SU-DHL-6 (cell line): ENCODE measurements at regions not wholly inside any gene's neighbourhood (a gene's known extent, or its start where the extent isn't known, plus 50 kb on each side); places are given as distances from the start of the nearest gene placed in this dataset.

Experiments
- H2AFZ ChIP-seq: fragments of 200-600 bp; sonication (generic); 2 replicates; pipeline ENCODE4 v1.6.1; 2014; ENCODE audit warnings: low read depth, mild to moderate bottlenecking, moderate library complexity, mixed read lengths, antibody characterized with exemption, low read length; ENCODE audit not compliant: severe bottlenecking
- H3F3A ChIP-seq: fragments of 200-600 bp; shearing (Covaris generic); 2 replicates; pipeline ENCODE4 v1.6.0; 2016; ENCODE audit warnings: antibody characterized with exemption, mild to moderate bottlenecking; ENCODE audit not compliant: insufficient read depth
- H3K27ac ChIP-seq: fragments of 200-600 bp; sonication (generic); 2 replicates; pipeline ENCODE4 v1.5.1; 2016; ENCODE audit warnings: low read depth, mild to moderate bottlenecking, low read length, moderate library complexity, mixed read lengths
- H3K27me3 ChIP-seq: fragments of 200-600 bp; sonication (generic), shearing (Covaris generic); 2 replicates; pipeline ENCODE4 v1.6.0; 2014; ENCODE audit warnings: mild to moderate bottlenecking, low read length
- H3K36me3 ChIP-seq: fragments of 200-600 bp; sonication (generic); 2 replicates; pipeline ENCODE4 v1.6.1; 2014; ENCODE audit warnings: mild to moderate bottlenecking, low read length, mixed read lengths
- H3K4me2 ChIP-seq: fragments of 300-600, 200-600 bp; shearing (Covaris generic), sonication (generic); 2 replicates; pipeline ENCODE4 v1.6.0; 2014; ENCODE audit warnings: low read length, low read depth, mild to moderate bottlenecking; ENCODE audit not compliant: poor library complexity, severe bottlenecking
- H3K4me3 ChIP-seq: fragments of 200-600 bp; sonication (generic); 2 replicates; pipeline ENCODE4 v1.5.1; 2014; ENCODE audit warnings: antibody characterized with exemption, low read length, mild to moderate bottlenecking, mixed read lengths; ENCODE audit not compliant: insufficient read depth, poor library complexity, severe bottlenecking
- H3K79me2 ChIP-seq: fragments of 200-600 bp; sonication (generic); 2 replicates; pipeline ENCODE4 v1.6.1; 2014; ENCODE audit warnings: mild to moderate bottlenecking, low read length, moderate library complexity; ENCODE audit not compliant: insufficient read depth
- H3K9ac ChIP-seq: fragments of 200-600 bp; sonication (generic); 2 replicates; pipeline ENCODE4 v1.7.0; 2014; ENCODE audit warnings: mild to moderate bottlenecking, low read length
- H3K9me2 ChIP-seq: fragments of 200-600 bp; sonication (generic); replicated peaks from 2 replicates; pipeline ENCODE4 v1.6.1; 2014; ENCODE audit warnings: low read length; ENCODE audit not compliant: insufficient read depth
- H3K9me3 ChIP-seq: fragments of 200-600 bp; sonication (generic); 2 replicates; pipeline ENCODE4 v1.6.1; 2014; ENCODE audit warnings: low read length, mixed read lengths; ENCODE audit not compliant: insufficient read depth
- H4K20me1 ChIP-seq: fragments of 200-600 bp; sonication (generic); 2 replicates; pipeline ENCODE4 v1.6.1; 2014; ENCODE audit warnings: low read depth, mild to moderate bottlenecking, antibody characterized with exemption, low read length, moderate library complexity, mixed read lengths
- CTCF ChIP-seq: fragments of 200-600 bp; sonication (generic); IDR thresholded peaks from one replicate; pipeline ENCODE4 v1.5.1; 2017; ENCODE audit warnings: antibody characterized with exemption, mild to moderate bottlenecking, low read length, moderate library complexity; ENCODE audit not compliant: insufficient read depth, poor library complexity, severe bottlenecking
- EZH2phosphoT487 ChIP-seq: fragments of 200-600 bp; sonication (generic), shearing (Covaris generic); conservative IDR thresholded peaks from 2 replicates; pipeline ENCODE4 v1.6.1; 2018; ENCODE audit warnings: mild to moderate bottlenecking, antibody characterized with exemption, low read length, moderate library complexity, mixed read lengths

DNA sequence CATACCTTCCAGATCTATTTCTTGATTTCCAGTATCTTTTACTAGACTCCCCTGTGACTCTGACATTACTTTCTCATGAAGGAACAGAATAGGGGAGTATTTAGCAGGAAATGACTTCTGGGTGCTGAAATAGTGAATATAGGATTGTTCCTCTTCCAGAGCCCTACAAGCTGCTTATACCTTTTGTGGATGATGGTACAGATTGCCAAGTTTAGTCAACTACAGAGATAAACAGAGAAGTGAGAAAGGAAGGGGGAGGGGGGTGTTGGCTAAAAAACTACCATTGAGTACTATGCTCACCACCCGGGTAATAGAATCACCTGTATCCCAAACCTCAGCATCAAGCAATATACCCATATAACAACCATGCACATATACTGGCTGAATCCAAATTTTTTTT is 298.3 kb upstream of the GPR149 start:
- H3F3A ChIP-seq = no peaks in the 10 kb centered on the region
- H3K36me3 ChIP-seq = no peaks in the 10 kb centered on the region
- no peaks in the 10 kb centered on the region for H4K20me1 ChIP-seq
- no peaks in the 10 kb centered on the region for H3K27me3 ChIP-seq
- H3K79me2 ChIP-seq = no peaks in the 10 kb centered on the region
- no peaks in the 10 kb centered on the region for H3K9me3 ChIP-seq
- H3K4me3 ChIP-seq = no peak overlapping the region
- H3K9ac ChIP-seq = no peak overlapping the region
- no peak overlapping the region for H3K27ac ChIP-seq
- TF ChIP-seq EZH2phosphoT487 (no peak), CTCF (no peak)
- no peak overlapping the region for H2AFZ ChIP-seq
- H3K9me2 ChIP-seq = no peaks in the 10 kb centered on the region
- H3K4me2 ChIP-seq = no peak overlapping the region

DNA sequence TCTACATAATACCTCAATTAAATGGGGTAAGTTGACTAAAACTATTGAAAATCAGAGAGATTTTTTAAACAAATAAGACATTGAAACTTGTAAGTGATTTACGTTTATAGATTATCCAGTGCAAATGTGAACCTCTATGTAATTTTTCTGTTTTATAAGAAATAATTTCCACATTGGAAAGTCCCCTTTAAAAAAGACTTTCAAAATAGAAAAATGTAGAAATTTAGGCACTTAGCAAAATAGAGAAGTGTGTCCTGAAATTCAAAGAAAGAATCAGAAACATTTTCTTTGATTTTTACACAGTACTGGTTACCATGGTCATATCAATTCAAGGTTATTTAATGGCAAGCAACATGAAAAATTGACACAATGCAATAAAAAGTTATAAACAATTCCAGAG is 290.9 kb upstream of the GPR149 start:
- no peaks in the 10 kb centered on the region for H3K36me3 ChIP-seq
- H2AFZ ChIP-seq = no peak overlapping the region
- no peak overlapping the region for H3K27ac ChIP-seq
- H4K20me1 ChIP-seq = no peaks in the 10 kb centered on the region
- H3K79me2 ChIP-seq = no peaks in the 10 kb centered on the region
- TF ChIP-seq EZH2phosphoT487 = no peak
- no peak for TF ChIP-seq CTCF
- H3K9me3 ChIP-seq = no peaks in the 10 kb centered on the region
- no peaks in the 10 kb centered on the region for H3K9me2 ChIP-seq
- H3K4me2 ChIP-seq = no peak overlapping the region
- H3K27me3 ChIP-seq = no peaks in the 10 kb centered on the region
- no peak overlapping the region for H3K9ac ChIP-seq
- no peaks in the 10 kb centered on the region for H3F3A ChIP-seq
- H3K4me3 ChIP-seq = no peak overlapping the region

GRCh38 chr3:154718053-154718452 is 288.1 kb upstream of the GPR149 start:
- Histone ChIP-seq H3F3A (no peaks in the 10 kb centered on the region), H4K20me1 (no peaks in the 10 kb centered on the region), H3K9me2 (no peaks in the 10 kb centered on the region), H3K4me3 (no peak overlapping the region), H3K27ac (no peak overlapping the region), H3K27me3 (no peaks in the 10 kb centered on the region), H3K79me2 (no peaks in the 10 kb centered on the region), H3K9me3 (no peaks in the 10 kb centered on the region), H2AFZ (no peak overlapping the region), H3K4me2 (no peak overlapping the region), H3K9ac (no peak overlapping the region), H3K36me3 (no peaks in the 10 kb centered on the region)
- TF ChIP-seq EZH2phosphoT487 (no peak), CTCF (no peak)

GRCh38 chr3:154716170-154716569 is 286.2 kb upstream of the GPR149 start:
- Histone ChIP-seq H3K27me3 (no peaks in the 10 kb centered on the region), H3K9me2 (no peaks in the 10 kb centered on the region), H3K27ac (no peak overlapping the region), H3K4me2 (no peak overlapping the region), H2AFZ (no peak overlapping the region), H4K20me1 (no peaks in the 10 kb centered on the region), H3K36me3 (no peaks in the 10 kb centered on the region), H3K9ac (no peak overlapping the region), H3K9me3 (no peaks in the 10 kb centered on the region), H3F3A (no peaks in the 10 kb centered on the region), H3K79me2 (no peaks in the 10 kb centered on the region), H3K4me3 (no peak overlapping the region)
- TF ChIP-seq EZH2phosphoT487 (no peak), CTCF (no peak)
